ENCODE measurements at regions not wholly inside any gene's neighbourhood (a gene's known extent, or its start where the extent isn't known, plus 50 kb on each side); places are given as distances from the start of the nearest gene placed in this dataset.

- no peak overlapping the region for H3K27ac Mint-ChIP-seq (ENCODE audit: unreplicated experiment)
- no peak for TF ChIP-seq CTCF (IDR thresholded peaks at IDR 0.05)
- H3K36me3 Mint-ChIP-seq (ENCODE audit: unreplicated experiment): peaks cover under 1% of the 10 kb centered on the region
- H3K27me3 Mint-ChIP-seq (ENCODE audit: unreplicated experiment): no peaks in the 10 kb centered on the region
- no peak for DNase-seq (ENCODE audit: extremely low spot score, unreplicated experiment)
- no peak overlapping the region for H3K4me3 Mint-ChIP-seq (ENCODE audit: unreplicated experiment)
- H3K9me3 Mint-ChIP-seq (ENCODE audit: unreplicated experiment): no peaks in the 10 kb centered on the region
- H3K4me1 Mint-ChIP-seq (ENCODE audit: unreplicated experiment): peaks cover 14% of the 10 kb centered on the region
Observed at GRCh38 chrX:2592279-2592678, 91.5 kb upstream of the DHRSX start.

GRCh38 chrX:2589186-2590020 lies 88.6 kb upstream of the DHRSX start:
- H3K4me3 Mint-ChIP-seq (ENCODE audit: unreplicated experiment): no peak overlapping the region
- DNase-seq (ENCODE audit: extremely low spot score, unreplicated experiment): no peak
- peaks cover 15% of the 10 kb centered on the region for H3K4me1 Mint-ChIP-seq (ENCODE audit: unreplicated experiment)
- H3K36me3 Mint-ChIP-seq (ENCODE audit: unreplicated experiment): peaks cover 3% of the 10 kb centered on the region
- no peak for TF ChIP-seq CTCF (IDR thresholded peaks at IDR 0.05)
- no peak overlapping the region for H3K27ac Mint-ChIP-seq (ENCODE audit: unreplicated experiment)
- no peaks in the 10 kb centered on the region for H3K9me3 Mint-ChIP-seq (ENCODE audit: unreplicated experiment)
- H3K27me3 Mint-ChIP-seq (ENCODE audit: unreplicated experiment): peaks cover 10% of the 10 kb centered on the region

- TF ChIP-seq CTCF (IDR thresholded peaks at IDR 0.05): no peak
- Mint-ChIP-seq H3K27me3 (ENCODE audit: unreplicated experiment) (peaks cover 13% of the 10 kb centered on the region), H3K9me3 (ENCODE audit: unreplicated experiment) (no peaks in the 10 kb centered on the region)
Observed at GRCh38 chrX:2588049-2588448, 87.3 kb upstream of the DHRSX start.

GRCh38 chrX:2587146-2587545 lies 86.4 kb upstream of the DHRSX start:
- H3K36me3 Mint-ChIP-seq (ENCODE audit: unreplicated experiment): peaks cover 3% of the 10 kb centered on the region
- no peaks in the 10 kb centered on the region for H3K9me3 Mint-ChIP-seq (ENCODE audit: unreplicated experiment)
- no peak for DNase-seq (ENCODE audit: extremely low spot score, unreplicated experiment)
- H3K27me3 Mint-ChIP-seq (ENCODE audit: unreplicated experiment): peaks cover 22% of the 10 kb centered on the region
- H3K4me3 Mint-ChIP-seq (ENCODE audit: unreplicated experiment): no peak overlapping the region
- H3K4me1 Mint-ChIP-seq (ENCODE audit: unreplicated experiment): peaks cover 17% of the 10 kb centered on the region
- no peak overlapping the region for H3K27ac Mint-ChIP-seq (ENCODE audit: unreplicated experiment)
- TF ChIP-seq CTCF (IDR thresholded peaks at IDR 0.05): no peak

More at GRCh38 chrX:2588049-2588448, 87.3 kb upstream of the DHRSX start:
- Mint-ChIP-seq H3K4me3 (ENCODE audit: unreplicated experiment) (no peak overlapping the region), H3K4me1 (ENCODE audit: unreplicated experiment) (peaks cover 13% of the 10 kb centered on the region), H3K27ac (ENCODE audit: unreplicated experiment) (no peak overlapping the region), H3K36me3 (ENCODE audit: unreplicated experiment) (peaks cover 3% of the 10 kb centered on the region)
- DNase-seq (ENCODE audit: extremely low spot score, unreplicated experiment): no peak

GRCh38 chrX:2585158-2585470 lies 84.3 kb upstream of the DHRSX start:
- Mint-ChIP-seq H3K36me3 (ENCODE audit: unreplicated experiment) (peaks cover 8% of the 10 kb centered on the region), H3K27ac (ENCODE audit: unreplicated experiment) (no peak overlapping the region), H3K27me3 (ENCODE audit: unreplicated experiment) (peaks cover 31% of the 10 kb centered on the region), H3K4me3 (ENCODE audit: unreplicated experiment) (peak overlapping the region; percentile 80), H3K4me1 (ENCODE audit: unreplicated experiment) (peaks cover 19% of the 10 kb centered on the region), H3K9me3 (ENCODE audit: unreplicated experiment) (no peaks in the 10 kb centered on the region)
- TF ChIP-seq CTCF (IDR thresholded peaks at IDR 0.05): no peak
- DNase-seq (ENCODE audit: extremely low spot score, unreplicated experiment): no peak

All from osteocyte (in vitro differentiated cells).